SK-N-SH treated with all-trans-retinoic acid at 6 μM for 48 hours (cell line): ENCODE measurements at regions not wholly inside any gene's neighbourhood (a gene's known extent, or its start where the extent isn't known, plus 50 kb on each side); places are given as distances from the start of the nearest gene placed in this dataset.
"Not testable (repeated sequence)": the region's sequence is repeated elsewhere in the genome, so short reads cannot be mapped to it uniquely, and the experiment has no call there.

Source experiments
- ARNTL ChIP-seq: fragments of 450-650 bp; formaldehyde crosslinking; IDR thresholded peaks from 2 replicates; pipeline ENCODE4 v1.5.0; 2020; ENCODE audit warnings: low read depth, mild to moderate bottlenecking, moderate library complexity, borderline replicate concordance
- ESRRG ChIP-seq: fragments of 250-450 bp; sonication (Bioruptor Pico); IDR thresholded peaks from 2 replicates; pipeline ENCODE4 v1.6.1; 2021; ENCODE audit warnings: mild to moderate bottlenecking
- GLIS3 ChIP-seq: fragments of 250-450 bp; sonication (Bioruptor Pico); IDR thresholded peaks from 2 replicates; pipeline ENCODE4 v1.5.0; 2020; ENCODE audit warnings: mild to moderate bottlenecking, moderate library complexity
- PATZ1 ChIP-seq: fragments of 250-450 bp; sonication (Bioruptor Pico); IDR thresholded peaks from 2 replicates; pipeline ENCODE4 v1.8.0; 2020; ENCODE audit warnings: mild to moderate bottlenecking, moderate library complexity, borderline replicate concordance
- SNAI2 ChIP-seq: fragments of 250-450 bp; sonication (Bioruptor Pico); IDR thresholded peaks from 2 replicates; pipeline ENCODE4 v1.5.0; 2020; ENCODE audit warnings: mild to moderate bottlenecking, moderate library complexity
- ZC3H10 ChIP-seq: fragments of 250-450 bp; sonication (Bioruptor Pico); IDR thresholded peaks from 2 replicates; pipeline ENCODE4 v1.5.1; 2021; ENCODE audit warnings: mild to moderate bottlenecking, moderate library complexity
- ZFP3 ChIP-seq: fragments of 250-450 bp; sonication (Bioruptor Pico); IDR thresholded peaks from 2 replicates; pipeline ENCODE4 v1.5.0; 2020; ENCODE audit warnings: mild to moderate bottlenecking, moderate library complexity
- ZNF8 ChIP-seq: fragments of 450-650 bp; formaldehyde crosslinking; IDR thresholded peaks from 2 replicates; pipeline ENCODE4 v1.5.0; 2020; ENCODE audit warnings: mild to moderate bottlenecking, moderate library complexity
- TF ChIP-seq, protein P1 (sequence below): fragments of 250-450 bp; sonication (Bioruptor Pico); IDR thresholded peaks from 2 replicates; pipeline ENCODE4 v1.5.1; 2020; ENCODE audit warnings: low read depth, mild to moderate bottlenecking, moderate library complexity

- TF ChIP-seq, protein P1, sequence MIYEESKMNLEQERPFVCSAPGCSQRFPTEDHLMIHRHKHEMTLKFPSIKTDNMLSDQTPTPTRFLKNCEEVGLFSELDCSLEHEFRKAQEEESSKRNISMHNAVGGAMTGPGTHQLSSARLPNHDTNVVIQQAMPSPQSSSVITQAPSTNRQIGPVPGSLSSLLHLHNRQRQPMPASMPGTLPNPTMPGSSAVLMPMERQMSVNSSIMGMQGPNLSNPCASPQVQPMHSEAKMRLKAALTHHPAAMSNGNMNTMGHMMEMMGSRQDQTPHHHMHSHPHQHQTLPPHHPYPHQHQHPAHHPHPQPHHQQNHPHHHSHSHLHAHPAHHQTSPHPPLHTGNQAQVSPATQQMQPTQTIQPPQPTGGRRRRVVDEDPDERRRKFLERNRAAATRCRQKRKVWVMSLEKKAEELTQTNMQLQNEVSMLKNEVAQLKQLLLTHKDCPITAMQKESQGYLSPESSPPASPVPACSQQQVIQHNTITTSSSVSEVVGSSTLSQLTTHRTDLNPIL (CRISPR knock-in tag): not testable (repeated sequence)
- not testable (repeated sequence) for TF ChIP-seq PATZ1 (CRISPR knock-in tag); ZFP3 (CRISPR knock-in tag); SNAI2 (CRISPR knock-in tag); ZC3H10; GLIS3 (CRISPR knock-in tag); ZNF8 (CRISPR knock-in tag); ARNTL (CRISPR knock-in tag); ESRRG (CRISPR knock-in tag)
These were observed 1388.7 kb upstream of the EYS start for GRCh38 chr6:67095618-67096226.
